ENCODE measurements at regions not wholly inside any gene's neighbourhood (a gene's known extent, or its start where the extent isn't known, plus 50 kb on each side); places are given as distances from the start of the nearest gene placed in this dataset.

- H3K4me2 ChIP-seq (ENCODE audit: control insufficient read depth, insufficient read depth), result no peak overlapping the region
- ChIA-PET RAD21 (ENCODE audit: unreplicated experiment) (no interaction called here), POLR2A (no interaction called here), SMC1A (ENCODE audit: uncharacterized antibody, unreplicated experiment) (no interaction called here), CTCF (no interaction called here)
- no peak for ATAC-seq
- H3K4me3 ChIP-seq, result no peak overlapping the region
- no peaks in the 10 kb centered on the region for H3K4me1 ChIP-seq (ENCODE audit: control insufficient read depth, insufficient read depth, low read length)
- FAIRE-seq, result no peak
- no peak overlapping the region for H3K9ac ChIP-seq (ENCODE audit: control insufficient read depth, insufficient read depth, low read length)
- no peaks in the 10 kb centered on the region for H3K36me3 ChIP-seq (ENCODE audit: control insufficient read depth in 2 of 2, insufficient read depth in 2 of 2, low read length in 1 of 2)
- H3K9me3 ChIP-seq (replicated peaks; ENCODE audit: control insufficient read depth, insufficient read depth, low read length), result no peaks in the 10 kb centered on the region
- 17% methylated on average over 3 of the region's 3 CpGs for WGBS (ENCODE audit: insufficient coverage, insufficient replicate concordance, low lambda C conversion rate, missing lambda C conversion rate)
- in situ Hi-C loops (cut with MboI) (no loop called here), intact Hi-C loops (cut with micrococcal nuclease; ENCODE audit: unreplicated experiment) (no loop called here)
- H2AFZ ChIP-seq (ENCODE audit: control insufficient read depth, low read depth, low read length), result no peak overlapping the region
- no peak for DNase-seq (ENCODE audit: low read depth, low spot score)
- H4K20me1 ChIP-seq (ENCODE audit: control insufficient read depth, insufficient read depth), result no peaks in the 10 kb centered on the region
- H3K27ac ChIP-seq (ENCODE audit: control insufficient read depth, insufficient read depth), result no peak overlapping the region
- no TSS peak for BruUV-seq (replicated peaks)
- no peaks in the 10 kb centered on the region for H3K79me2 ChIP-seq (ENCODE audit: control insufficient read depth, insufficient read depth, low read length)
- TF ChIP-seq PRDM15 (CRISPR knock-in tag; IDR thresholded peaks at IDR 0.05), result no peak
- no peak for TF ChIP-seq CHD1 (IDR thresholded peaks at IDR 0.05; ENCODE audit: low read depth, low read length)
- no peak for TF ChIP-seq REST (IDR thresholded peaks at IDR 0.05; ENCODE audit: low read depth, low read length)
- TF ChIP-seq NFXL1 (IDR thresholded peaks at IDR 0.05; ENCODE audit: borderline replicate concordance), result no peak
- TF ChIP-seq SP1 (IDR thresholded peaks at IDR 0.05; ENCODE audit: low read depth, low read length), result no peak
- TF ChIP-seq HDGF (IDR thresholded peaks at IDR 0.05), result no peak
- TF ChIP-seq BRCA1 (IDR thresholded peaks at IDR 0.05; ENCODE audit: low read depth, low read length), result no peak
- TF ChIP-seq LARP7 (IDR thresholded peaks at IDR 0.05), result no peak
- TF ChIP-seq FOXK2 (IDR thresholded peaks at IDR 0.05), result no peak
- TF ChIP-seq TARDBP (IDR thresholded peaks at IDR 0.05; ENCODE audit: borderline replicate concordance), result no peak
- no peak for TF ChIP-seq TCF3 (IDR thresholded peaks at IDR 0.05; ENCODE audit: borderline replicate concordance, insufficient read depth, low read depth, low read length)
- no peak for TF ChIP-seq NFIC (IDR thresholded peaks at IDR 0.05; ENCODE audit: low read depth, low read length)
- TF ChIP-seq PAX5 (IDR thresholded peaks at IDR 0.05; ENCODE audit: borderline replicate concordance, low read depth, low read length), result no peak
- TF ChIP-seq FOS (IDR thresholded peaks at IDR 0.05; ENCODE audit: borderline replicate concordance, extremely low read depth, insufficient read length), result no peak
- no peak for TF ChIP-seq NBN (IDR thresholded peaks at IDR 0.05)
- TF ChIP-seq IRF5 (IDR thresholded peaks at IDR 0.05; ENCODE audit: borderline replicate concordance), result no peak
- no peak for TF ChIP-seq KDM1A (IDR thresholded peaks at IDR 0.05; ENCODE audit: borderline replicate concordance)
- H3K27me3 ChIP-seq (replicated peaks in 1 of 2; ENCODE audit: control insufficient read depth in 2 of 2, insufficient read depth in 2 of 2, low read length in 1 of 2), result no peaks in the 10 kb centered on the region
Measured at GRCh38 chr10:57320416-57320815, 947.3 kb downstream of the IPMK start.

Measured in GM12878 (cell line).